HL-60/S4 treated with retinoic acid at 250 ng/mL for 4 days and 3 days (cell line): ENCODE measurements at regions not wholly inside any gene's neighbourhood (a gene's known extent, or its start where the extent isn't known, plus 50 kb on each side); places are given as distances from the start of the nearest gene placed in this dataset.
"Not testable (repeated sequence)": the region's sequence is repeated elsewhere in the genome, so short reads cannot be mapped to it uniquely, and the experiment has no call there.

ENCODE experiments used
- in situ Hi-C: fragments of 300-500 bp; cut with MboI; formaldehyde crosslinking; loops from 2 replicates; pipeline ENCODE4 v1.7.0; 2022; ENCODE audit warnings: low sequenced_read_pairs

- in situ Hi-C loops: no loop called here
These were observed 183.2 kb downstream of the KCNS3 start for GRCh38 chr2:18061717-18062116.

GRCh38 chr2:18057657-18058056 is 179.2 kb downstream of the KCNS3 start:
- in situ Hi-C loops: no loop called here

- in situ Hi-C loops: no loop called here
These were observed 176.8 kb downstream of the KCNS3 start for GRCh38 chr2:18055290-18055689.

GRCh38 chr2:18050001-18050400 is 171.5 kb downstream of the KCNS3 start:
- in situ Hi-C loops: no loop called here

- in situ Hi-C loops: no loop called here
These were observed 170.9 kb downstream of the KCNS3 start for GRCh38 chr2:18049325-18049724.

- in situ Hi-C loops: no loop called here
These were observed 169.6 kb downstream of the KCNS3 start for GRCh38 chr2:18047896-18048657.

GRCh38 chr2:18047213-18047611 is 168.7 kb downstream of the KCNS3 start:
- in situ Hi-C loops: no loop called here

- in situ Hi-C loops: no loop called here
These were observed 168.2 kb downstream of the KCNS3 start for GRCh38 chr2:18046558-18047212.

GRCh38 chr2:18046017-18046416 is 167.6 kb downstream of the KCNS3 start:
- in situ Hi-C loops: no loop called here

- in situ Hi-C loops: no loop called here
These were observed 166.8 kb downstream of the KCNS3 start for GRCh38 chr2:18045230-18045629.

GRCh38 chr2:18017381-18017780 is 138.9 kb downstream of the KCNS3 start:
- in situ Hi-C loops: not testable (repeated sequence)

- in situ Hi-C loops: no loop called here
These were observed 131.4 kb downstream of the KCNS3 start for GRCh38 chr2:18009891-18010290.

GRCh38 chr2:18005411-18005810 is 126.9 kb downstream of the KCNS3 start:
- in situ Hi-C loops: no loop called here

- in situ Hi-C loops: no loop called here
These were observed 123.2 kb downstream of the KCNS3 start for GRCh38 chr2:18001671-18002070.

- in situ Hi-C loops: no loop called here
These were observed 118.5 kb downstream of the KCNS3 start for GRCh38 chr2:17996978-17997377.

- in situ Hi-C loops: no loop called here
These were observed 117.1 kb downstream of the KCNS3 start for GRCh38 chr2:17995593-17995992.
